GM12865 (cell line): ENCODE measurements at regions not wholly inside any gene's neighbourhood (a gene's known extent, or its start where the extent isn't known, plus 50 kb on each side); places are given as distances from the start of the nearest gene placed in this dataset.

Experiments
- DNase-seq: peaks from one replicate; pipeline ENCODE4 v3.0.0; 2010; ENCODE audit warnings: low read depth
- H3K4me3 ChIP-seq: 2 replicates; pipeline ENCODE4 v1.5.1; 2011; ENCODE audit warnings: mild to moderate bottlenecking, low read depth, low read length, control low read depth
- TF ChIP-seq, protein P1 (sequence below): IDR thresholded peaks from 2 replicates; pipeline ENCODE4 v1.5.1; 2011; ENCODE audit warnings: low read length, control low read depth, low read depth, inconsistent platforms; ENCODE audit not compliant: insufficient read depth; ENCODE audit errors: missing control alignments

DNA sequence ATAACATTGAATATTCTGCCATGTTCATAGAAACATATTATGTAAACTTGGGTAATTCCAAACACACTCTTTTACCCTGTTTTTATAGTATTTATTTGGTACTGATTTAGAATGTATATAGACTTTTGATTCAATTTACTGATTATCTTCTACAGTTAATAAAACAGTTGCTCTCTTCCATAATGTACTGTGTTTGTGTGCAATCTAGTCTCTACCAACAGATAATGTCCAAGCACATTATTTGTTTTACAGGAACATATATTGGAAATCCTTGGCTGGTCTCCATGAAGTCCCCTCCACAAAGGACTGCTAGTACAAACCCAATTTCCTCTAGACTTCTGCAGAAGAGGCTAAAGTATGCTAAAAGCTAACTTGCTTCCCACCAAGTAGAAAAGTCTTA lies 386.6 kb downstream of the RND3 start:
- no peak for DNase-seq
- TF ChIP-seq, protein P1, sequence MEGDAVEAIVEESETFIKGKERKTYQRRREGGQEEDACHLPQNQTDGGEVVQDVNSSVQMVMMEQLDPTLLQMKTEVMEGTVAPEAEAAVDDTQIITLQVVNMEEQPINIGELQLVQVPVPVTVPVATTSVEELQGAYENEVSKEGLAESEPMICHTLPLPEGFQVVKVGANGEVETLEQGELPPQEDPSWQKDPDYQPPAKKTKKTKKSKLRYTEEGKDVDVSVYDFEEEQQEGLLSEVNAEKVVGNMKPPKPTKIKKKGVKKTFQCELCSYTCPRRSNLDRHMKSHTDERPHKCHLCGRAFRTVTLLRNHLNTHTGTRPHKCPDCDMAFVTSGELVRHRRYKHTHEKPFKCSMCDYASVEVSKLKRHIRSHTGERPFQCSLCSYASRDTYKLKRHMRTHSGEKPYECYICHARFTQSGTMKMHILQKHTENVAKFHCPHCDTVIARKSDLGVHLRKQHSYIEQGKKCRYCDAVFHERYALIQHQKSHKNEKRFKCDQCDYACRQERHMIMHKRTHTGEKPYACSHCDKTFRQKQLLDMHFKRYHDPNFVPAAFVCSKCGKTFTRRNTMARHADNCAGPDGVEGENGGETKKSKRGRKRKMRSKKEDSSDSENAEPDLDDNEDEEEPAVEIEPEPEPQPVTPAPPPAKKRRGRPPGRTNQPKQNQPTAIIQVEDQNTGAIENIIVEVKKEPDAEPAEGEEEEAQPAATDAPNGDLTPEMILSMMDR: no peak
- H3K4me3 ChIP-seq: no peak overlapping the region

DNA sequence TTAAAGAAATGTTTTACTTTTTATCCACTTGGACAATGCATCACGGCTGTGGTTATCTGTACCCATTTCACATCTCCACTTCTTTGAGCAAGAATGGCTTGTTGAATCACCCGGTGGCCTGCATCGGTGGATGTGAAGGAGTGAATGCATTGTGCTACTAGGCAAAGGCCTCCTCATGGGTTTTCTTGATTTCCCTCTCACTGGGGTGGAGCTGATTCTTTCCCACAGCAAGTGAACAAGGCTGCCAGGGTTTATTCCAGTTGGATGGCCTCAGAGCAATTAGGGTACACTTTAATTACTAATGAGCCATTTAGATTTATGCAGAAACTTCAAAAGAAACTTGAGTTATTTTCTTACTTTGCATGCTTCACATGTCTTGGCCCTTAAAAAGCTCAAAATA lies 387.1 kb downstream of the RND3 start:
- no peak for DNase-seq
- TF ChIP-seq, protein P1: no peak
- no peak overlapping the region for H3K4me3 ChIP-seq

DNA sequence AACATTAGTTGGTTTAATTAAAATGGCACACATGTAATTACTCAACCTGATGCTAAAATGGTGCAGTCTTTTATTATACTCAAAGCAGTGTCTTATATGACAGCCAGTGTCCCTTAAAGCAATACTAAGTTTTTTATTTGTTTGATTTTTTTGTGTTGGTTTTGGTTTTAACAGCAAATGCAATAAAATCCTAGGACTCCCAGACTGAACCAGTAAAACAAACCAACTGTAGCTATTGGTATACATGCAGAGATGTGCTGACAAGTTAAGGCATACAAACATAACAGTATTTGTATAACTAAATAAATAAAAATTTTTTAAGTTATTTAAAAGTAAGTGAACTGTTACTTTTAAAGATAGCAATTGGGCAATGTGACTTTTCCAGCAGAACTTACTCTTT lies 387.7 kb downstream of the RND3 start:
- no peak overlapping the region for H3K4me3 ChIP-seq
- TF ChIP-seq, protein P1: no peak
- no peak for DNase-seq

DNA sequence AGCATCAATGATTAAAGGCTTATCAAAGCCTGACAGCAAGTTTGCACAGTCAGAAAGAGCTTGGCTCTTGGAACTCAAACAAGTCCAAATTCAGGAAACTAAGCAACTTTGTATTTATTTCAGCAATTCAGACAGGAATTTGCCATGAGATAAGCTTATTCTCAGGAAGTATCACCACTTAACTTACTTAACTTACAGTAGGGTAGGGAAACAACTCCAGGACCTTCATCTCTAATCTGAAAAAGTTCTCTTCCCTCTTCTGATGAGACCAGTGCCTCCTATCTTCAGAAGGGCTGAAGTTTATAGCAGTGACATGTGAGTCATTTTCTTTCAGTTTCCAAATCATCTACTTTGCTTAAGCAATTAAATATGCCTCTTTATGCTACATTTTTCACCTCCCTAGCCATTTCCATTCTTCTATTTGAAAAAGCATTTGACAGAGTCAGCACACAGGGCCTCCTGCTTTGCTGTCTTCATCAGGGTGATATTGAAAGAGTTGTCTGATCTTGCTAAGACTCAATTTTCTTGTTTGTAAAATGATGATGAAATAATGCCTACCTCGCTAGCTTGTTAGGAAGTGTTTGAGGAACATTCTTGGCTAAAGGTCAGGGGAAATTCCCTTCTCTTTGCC lies 389.5 kb downstream of the RND3 start:
- DNase-seq: no peak
- TF ChIP-seq, protein P1: no peak
- H3K4me3 ChIP-seq: no peak overlapping the region

DNA sequence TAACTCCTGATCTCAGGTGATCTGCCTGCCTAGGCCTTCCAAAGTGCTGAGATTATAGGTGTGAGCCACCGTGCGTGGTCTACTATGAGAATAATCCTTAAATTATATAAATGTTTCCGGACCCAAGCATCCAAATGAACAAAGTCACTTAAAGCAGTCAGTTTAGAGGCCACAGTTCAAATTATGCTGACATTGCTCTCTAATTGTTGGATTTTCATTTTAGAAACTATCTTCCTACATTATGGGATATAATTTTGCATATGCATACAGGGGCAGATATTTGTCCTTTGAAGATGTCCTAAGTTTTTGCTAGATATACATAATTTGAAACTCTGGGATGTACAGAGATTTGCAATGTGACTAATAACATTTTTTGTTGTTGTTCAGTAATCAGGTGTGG lies 390.1 kb downstream of the RND3 start:
- no peak for DNase-seq

DNA sequence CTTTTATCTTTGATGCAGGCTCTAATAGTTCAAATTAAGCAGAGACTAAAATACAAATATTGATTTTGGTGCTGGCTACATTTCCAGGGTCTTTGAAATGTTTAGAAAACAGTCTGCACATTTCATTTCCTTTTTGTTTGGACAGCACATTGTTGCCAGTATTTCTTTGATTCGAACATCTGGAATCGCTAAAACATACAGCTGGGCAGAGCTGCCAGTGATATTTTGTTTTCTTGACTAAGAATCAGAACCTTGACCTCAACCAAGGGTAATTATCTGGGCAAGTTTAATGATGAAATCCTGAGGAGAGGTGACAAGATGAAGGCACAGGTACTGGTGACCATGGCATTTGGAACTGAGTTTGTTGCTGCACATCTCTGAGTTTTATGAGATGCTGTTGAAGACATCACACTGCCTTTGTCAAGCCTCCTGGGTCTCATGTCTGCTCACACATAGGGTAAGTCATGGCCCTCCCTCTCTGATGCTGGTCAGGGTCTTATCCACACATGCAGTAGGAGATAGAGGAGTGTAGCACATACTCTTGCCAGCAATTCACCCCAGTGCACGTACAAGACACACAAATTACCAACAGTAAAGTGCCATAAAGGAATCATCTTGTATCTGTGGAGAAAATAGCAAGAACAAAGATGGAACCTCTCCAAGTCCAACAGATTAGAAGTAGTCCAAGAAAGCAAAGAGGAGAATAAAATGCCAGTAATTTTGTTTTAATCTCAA lies 391.9 kb downstream of the RND3 start:
- DNase-seq: no peak
- TF ChIP-seq, protein P1: no peak
- no peak overlapping the region for H3K4me3 ChIP-seq

More for the DNA sequence above, 390.1 kb downstream of the RND3 start:
- H3K4me3 ChIP-seq: no peak overlapping the region
- TF ChIP-seq, protein P1: no peak
